ENCODE measurements at regions not wholly inside any gene's neighbourhood (a gene's known extent, or its start where the extent isn't known, plus 50 kb on each side); places are given as distances from the start of the nearest gene placed in this dataset.
"Not testable (repeated sequence)": the region's sequence is repeated elsewhere in the genome, so short reads cannot be mapped to it uniquely, and the experiment has no call there.

GRCh38 chr10:123395234-123395633, 241.0 kb downstream of the BUB3 start:
- TF ChIP-seq CTCF (IDR thresholded peaks at IDR 0.05; ENCODE audit: insufficient read depth, low read length); POLR2AphosphoS5 (IDR thresholded peaks at IDR 0.05; ENCODE audit: low read depth); REST (IDR thresholded peaks at IDR 0.05; ENCODE audit: insufficient replicate concordance, low read depth): not testable (repeated sequence)
